NOMO-1 treated with dmso at 0.1 percent for 144 hours (cell line): ENCODE measurements at regions not wholly inside any gene's neighbourhood (a gene's known extent, or its start where the extent isn't known, plus 50 kb on each side); places are given as distances from the start of the nearest gene placed in this dataset.
"Not testable (repeated sequence)": the region's sequence is repeated elsewhere in the genome, so short reads cannot be mapped to it uniquely, and the experiment has no call there.

Experiments used
- DNase-seq: peaks from one replicate; lab custom pipeline; 2025; ENCODE audit not compliant: unreplicated experiment; lab: John Stamatoyannopoulos, UW

- DNase-seq = no peak
These were observed 260.5 kb upstream of the CHRM3 start for GRCh38 chr1:239125893-239126292.

- DNase-seq = no peak
These were observed 261.3 kb upstream of the CHRM3 start for GRCh38 chr1:239125027-239125426.

- DNase-seq = peak; percentile 21
These were observed 263.1 kb upstream of the CHRM3 start for GRCh38 chr1:239123260-239123659.

GRCh38 chr1:239112101-239112935 lies 274.1 kb upstream of the CHRM3 start:
- no peak for DNase-seq

- no peak for DNase-seq
These were observed 278.7 kb upstream of the CHRM3 start for GRCh38 chr1:239107676-239108075.

GRCh38 chr1:239106689-239107088 lies 279.7 kb upstream of the CHRM3 start:
- not testable (repeated sequence) for DNase-seq

GRCh38 chr1:239098400-239099037 lies 287.8 kb upstream of the CHRM3 start:
- DNase-seq = peak; percentile 23

- no peak for DNase-seq
These were observed 294.8 kb upstream of the CHRM3 start for GRCh38 chr1:239091537-239091936.

- no peak for DNase-seq
These were observed 301.8 kb upstream of the CHRM3 start for GRCh38 chr1:239084459-239085080.

- DNase-seq = not testable (repeated sequence)
These were observed 304.4 kb upstream of the CHRM3 start for GRCh38 chr1:239081947-239082346.

GRCh38 chr1:239067480-239067879 lies 318.9 kb upstream of the CHRM3 start:
- DNase-seq = no peak

- DNase-seq = no peak
These were observed 319.3 kb upstream of the CHRM3 start for GRCh38 chr1:239067058-239067457.

GRCh38 chr1:239061770-239062169 lies 324.6 kb upstream of the CHRM3 start:
- DNase-seq = no peak

- DNase-seq = no peak
These were observed 328.2 kb upstream of the CHRM3 start for GRCh38 chr1:239058190-239058589.

- no peak for DNase-seq
These were observed 329.4 kb upstream of the CHRM3 start for GRCh38 chr1:239056940-239057339.

- no peak for DNase-seq
These were observed 333.1 kb upstream of the CHRM3 start for GRCh38 chr1:239053279-239053678.

- DNase-seq = no peak
These were observed 336.8 kb upstream of the CHRM3 start for GRCh38 chr1:239049571-239049970.

GRCh38 chr1:239044829-239045228 lies 341.5 kb upstream of the CHRM3 start:
- no peak for DNase-seq

- no peak for DNase-seq
These were observed 345.8 kb upstream of the CHRM3 start for GRCh38 chr1:239040523-239040922.

- DNase-seq = no peak
These were observed 355.1 kb upstream of the CHRM3 start for GRCh38 chr1:239031310-239031709.

GRCh38 chr1:239025997-239026694 lies 360.2 kb upstream of the CHRM3 start:
- no peak for DNase-seq
